GM13977 (cell line): ENCODE measurements at regions not wholly inside any gene's neighbourhood (a gene's known extent, or its start where the extent isn't known, plus 50 kb on each side); places are given as distances from the start of the nearest gene placed in this dataset.

Source experiments
- DNase-seq: peaks from one replicate; pipeline ENCODE4 v3.0.0; 2012; ENCODE audit warnings: low spot score
- CTCF ChIP-seq: IDR thresholded peaks from 2 replicates; pipeline ENCODE4 v1.5.1; 2012; ENCODE audit warnings: mild to moderate bottlenecking, control low read depth; ENCODE audit not compliant: insufficient read depth; ENCODE audit errors: extremely low read depth, missing control alignments
- in situ Hi-C: fragments of 300-500 bp; cut with MboI; formaldehyde crosslinking; loops from one replicate; pipeline ENCODE4 v1.12.0; 2022; ENCODE audit warnings: low sequenced_read_pairs, low pct_unique_long_range_greater_than_20kb, mixed read lengths, inconsistent platforms; ENCODE audit not compliant: unreplicated experiment

- DNase-seq: no peak
These were observed 233.6 kb downstream of the BMP7 start for GRCh38 chr20:57032847-57033246.

GRCh38 chr20:57034001-57034400 is 232.4 kb downstream of the BMP7 start:
- DNase-seq: no peak
- TF ChIP-seq CTCF: no peak
- in situ Hi-C loops: no loop called here

More at GRCh38 chr20:57032847-57033246, 233.6 kb downstream of the BMP7 start:
- TF ChIP-seq CTCF: no peak
- in situ Hi-C loops: no loop called here

- in situ Hi-C loops: no loop called here
- TF ChIP-seq CTCF: no peak
- DNase-seq: no peak
These were observed 228.8 kb downstream of the BMP7 start for GRCh38 chr20:57037689-57038088.

GRCh38 chr20:57038608-57039440 is 227.6 kb downstream of the BMP7 start:
- TF ChIP-seq CTCF: no peak
- in situ Hi-C loops: no loop called here
- DNase-seq: no peak

- in situ Hi-C loops: no loop called here
- no peak for DNase-seq
- TF ChIP-seq CTCF: no peak
These were observed 226.0 kb downstream of the BMP7 start for GRCh38 chr20:57040466-57040865.

- no peak for TF ChIP-seq CTCF
- DNase-seq: no peak
- in situ Hi-C loops: no loop called here
These were observed 225.5 kb downstream of the BMP7 start for GRCh38 chr20:57040924-57041323.
